ENCODE measurements at regions not wholly inside any gene's neighbourhood (a gene's known extent, or its start where the extent isn't known, plus 50 kb on each side); places are given as distances from the start of the nearest gene placed in this dataset.

DNA sequence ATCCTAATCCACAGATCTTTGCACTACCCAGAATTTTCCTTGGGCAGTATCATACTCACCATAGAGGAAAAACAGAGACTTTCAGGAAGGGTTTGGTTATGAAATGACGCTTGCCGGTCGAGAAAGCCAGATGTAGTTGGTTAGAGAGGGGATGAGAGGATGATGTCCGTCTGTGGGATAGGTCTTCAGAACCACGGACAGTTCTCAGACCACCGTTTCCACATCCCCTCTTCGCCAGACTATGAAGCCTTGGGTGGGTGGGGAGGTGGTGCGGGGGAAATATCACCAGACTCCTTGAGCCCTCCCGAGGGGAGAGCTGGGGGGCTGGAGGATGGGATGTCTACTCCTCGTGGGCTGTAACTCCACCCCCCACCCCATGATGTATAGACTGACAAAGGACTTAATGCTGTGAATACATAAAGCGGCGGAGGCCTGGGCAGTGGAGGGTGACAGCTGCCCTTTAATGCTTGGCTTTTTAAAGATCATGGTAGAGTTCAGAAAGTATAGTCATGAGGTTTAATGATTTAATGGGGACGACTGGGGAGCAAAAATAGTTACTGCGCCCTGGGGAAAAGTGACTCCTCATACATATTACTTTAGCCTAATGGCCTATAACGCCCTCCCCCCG is 96.6 kb downstream of the MRM1 start:
- TF ChIP-seq, protein P1, sequence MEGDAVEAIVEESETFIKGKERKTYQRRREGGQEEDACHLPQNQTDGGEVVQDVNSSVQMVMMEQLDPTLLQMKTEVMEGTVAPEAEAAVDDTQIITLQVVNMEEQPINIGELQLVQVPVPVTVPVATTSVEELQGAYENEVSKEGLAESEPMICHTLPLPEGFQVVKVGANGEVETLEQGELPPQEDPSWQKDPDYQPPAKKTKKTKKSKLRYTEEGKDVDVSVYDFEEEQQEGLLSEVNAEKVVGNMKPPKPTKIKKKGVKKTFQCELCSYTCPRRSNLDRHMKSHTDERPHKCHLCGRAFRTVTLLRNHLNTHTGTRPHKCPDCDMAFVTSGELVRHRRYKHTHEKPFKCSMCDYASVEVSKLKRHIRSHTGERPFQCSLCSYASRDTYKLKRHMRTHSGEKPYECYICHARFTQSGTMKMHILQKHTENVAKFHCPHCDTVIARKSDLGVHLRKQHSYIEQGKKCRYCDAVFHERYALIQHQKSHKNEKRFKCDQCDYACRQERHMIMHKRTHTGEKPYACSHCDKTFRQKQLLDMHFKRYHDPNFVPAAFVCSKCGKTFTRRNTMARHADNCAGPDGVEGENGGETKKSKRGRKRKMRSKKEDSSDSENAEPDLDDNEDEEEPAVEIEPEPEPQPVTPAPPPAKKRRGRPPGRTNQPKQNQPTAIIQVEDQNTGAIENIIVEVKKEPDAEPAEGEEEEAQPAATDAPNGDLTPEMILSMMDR (IDR thresholded peaks at IDR 0.05), result no peak
- no peak for TF ChIP-seq POLR2A (IDR thresholded peaks at IDR 0.05)

All from Peyer's patch (tissue), 4 donors.